Fibroblast of skin of left biceps (primary cell): ENCODE measurements at regions not wholly inside any gene's neighbourhood (a gene's known extent, or its start where the extent isn't known, plus 50 kb on each side); places are given as distances from the start of the nearest gene placed in this dataset.

Experiments used
- DNase-seq, 2 experiments: peaks; one replicate each; pipeline ENCODE4 v3.0.0-alpha.2; 2013; ENCODE audit warnings: low read depth in 2 of 2

GRCh38 chr15:100812802-100813201, 66.8 kb upstream of the ALDH1A3 start:
- no peak for DNase-seq

GRCh38 chr15:100818927-100819326, 60.7 kb upstream of the ALDH1A3 start:
- no peak for DNase-seq

DNA sequence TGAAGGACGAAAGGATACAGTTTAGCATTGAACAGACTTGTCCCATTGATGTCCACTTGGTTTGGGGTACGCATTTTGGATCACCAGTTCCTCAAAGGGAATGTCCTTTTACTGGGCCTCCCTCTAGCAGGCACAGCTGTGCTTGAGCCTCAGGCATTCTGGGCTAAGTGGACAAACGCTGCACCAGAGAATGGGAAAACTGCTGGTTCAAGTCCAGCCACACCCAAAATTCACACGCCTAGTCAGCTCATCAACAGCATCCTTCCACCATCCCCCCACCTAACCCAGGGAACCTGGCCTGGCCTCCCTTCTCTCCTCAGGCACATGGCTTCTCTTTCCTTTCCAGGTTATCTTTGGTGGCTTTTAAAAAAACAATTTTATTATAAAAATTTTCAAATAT, 59.1 kb upstream of the ALDH1A3 start:
- DNase-seq: no peak

- no peak for DNase-seq
These were observed 58.3 kb upstream of the ALDH1A3 start for GRCh38 chr15:100821327-100821726.

DNA sequence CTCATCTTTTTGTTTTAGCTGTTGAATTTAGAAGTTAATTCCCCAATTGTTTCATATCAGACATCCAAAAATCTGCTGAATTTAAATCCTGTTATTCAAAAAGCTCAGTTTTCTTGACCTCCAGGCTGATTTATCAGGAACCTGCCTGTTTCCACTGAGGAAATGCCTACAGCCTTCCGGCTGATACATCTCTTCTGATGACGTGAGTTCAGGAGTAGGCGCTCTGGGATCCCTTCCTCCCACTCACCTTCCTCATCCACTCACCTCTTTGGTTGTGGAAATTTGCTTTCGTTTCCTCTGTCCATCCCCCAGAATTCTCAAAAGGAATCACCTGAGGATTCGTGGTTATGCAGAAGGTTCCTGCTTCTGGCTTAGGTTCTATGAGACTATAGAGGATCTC, 55.4 kb upstream of the ALDH1A3 start:
- no peak for DNase-seq

- DNase-seq: no peak
These were observed 50.2 kb upstream of the ALDH1A3 start for GRCh38 chr15:100829457-100829856.
